Psoas muscle (tissue), 7 donors: ENCODE measurements at regions not wholly inside any gene's neighbourhood (a gene's known extent, or its start where the extent isn't known, plus 50 kb on each side); places are given as distances from the start of the nearest gene placed in this dataset.

Experiments
- ATAC-seq, 4 donors: fragments of 200-7000 bp; cut with Tn5 transposase; one replicate each; pipeline ENCODE4 v1.9.1; 2020; ENCODE audit warnings: moderate library complexity in 3 of 4, mild to moderate bottlenecking in 2 of 4
- DNase-seq, 2 donors: peaks; one replicate each; pipeline ENCODE4 v3.0.0-alpha.2; 2020
- H3K27ac ChIP-seq: fragments of 200-600 bp; one replicate; pipeline ENCODE4 v1.8.0; 2022
- H3K27me3 ChIP-seq, 3 donors: fragments of 200-600 bp in 1 of 3; one replicate each; pipeline versions ENCODE4 v1.6.1 to v1.8.0; 2013 to 2022; ENCODE audit warnings: low read length in 2 of 3, mild to moderate bottlenecking in 2 of 3, moderate library complexity in 1 of 3; ENCODE audit not compliant: insufficient read depth in 3 of 3
- H3K36me3 ChIP-seq, 2 donors: fragments of 200-600 bp in 1 of 2; one replicate each; pipeline versions ENCODE4 v1.6.1 to v1.8.0; 2013 to 2022; ENCODE audit warnings: low read depth in 1 of 2, mild to moderate bottlenecking in 1 of 2, moderate library complexity in 1 of 2; ENCODE audit not compliant: insufficient read depth in 1 of 2
- H3K4me1 ChIP-seq: fragments of 200-600 bp; one replicate; pipeline ENCODE4 v1.8.0; 2022
- H3K4me3 ChIP-seq: fragments of 200-600 bp; one replicate; pipeline ENCODE4 v1.8.0; 2022; ENCODE audit warnings: mild to moderate bottlenecking
- H3K9me3 ChIP-seq: fragments of 200-600 bp; one replicate; pipeline ENCODE4 v1.8.0; 2022
- WGBS, 3 donors: extraction: QIAGEN DNeasy Blood & Tissue Kit; methylation state at CpG; one replicate each; pipeline versions ENCODE4 v1.1.6 to v1.1.7; 2013; 5-methylcytosine and 5-hydroxymethylcytosine counted together
- intact Hi-C, 2 donors: fragments of 100-400 bp; cut with DNase I; formaldehyde crosslinking; loops; one replicate each; pipeline versions ENCODE4 v1.11.0 to v1.14.2; 2022
- TF ChIP-seq, protein P1 (sequence below): fragments of 200-600 bp; IDR thresholded peaks from one replicate; pipeline ENCODE4 v1.8.0; 2022; ENCODE audit warnings: antibody characterized with exemption
- donor health status: healthy with polysubstance abuse.
- donor health status: DM: no; HTN: no; CAD: no; lungs with moderate emphysema.
- donor health status: Bipolar disorder and iron deficiency.
- donor health status: healthy.
- donor health status: DM: yes; HTN: yes; CAD: no.
- donor health status: DM: no; HTN: no; CAD: no.
- donor health status: DM: yes; HTN: yes; CAD: no.

DNA sequence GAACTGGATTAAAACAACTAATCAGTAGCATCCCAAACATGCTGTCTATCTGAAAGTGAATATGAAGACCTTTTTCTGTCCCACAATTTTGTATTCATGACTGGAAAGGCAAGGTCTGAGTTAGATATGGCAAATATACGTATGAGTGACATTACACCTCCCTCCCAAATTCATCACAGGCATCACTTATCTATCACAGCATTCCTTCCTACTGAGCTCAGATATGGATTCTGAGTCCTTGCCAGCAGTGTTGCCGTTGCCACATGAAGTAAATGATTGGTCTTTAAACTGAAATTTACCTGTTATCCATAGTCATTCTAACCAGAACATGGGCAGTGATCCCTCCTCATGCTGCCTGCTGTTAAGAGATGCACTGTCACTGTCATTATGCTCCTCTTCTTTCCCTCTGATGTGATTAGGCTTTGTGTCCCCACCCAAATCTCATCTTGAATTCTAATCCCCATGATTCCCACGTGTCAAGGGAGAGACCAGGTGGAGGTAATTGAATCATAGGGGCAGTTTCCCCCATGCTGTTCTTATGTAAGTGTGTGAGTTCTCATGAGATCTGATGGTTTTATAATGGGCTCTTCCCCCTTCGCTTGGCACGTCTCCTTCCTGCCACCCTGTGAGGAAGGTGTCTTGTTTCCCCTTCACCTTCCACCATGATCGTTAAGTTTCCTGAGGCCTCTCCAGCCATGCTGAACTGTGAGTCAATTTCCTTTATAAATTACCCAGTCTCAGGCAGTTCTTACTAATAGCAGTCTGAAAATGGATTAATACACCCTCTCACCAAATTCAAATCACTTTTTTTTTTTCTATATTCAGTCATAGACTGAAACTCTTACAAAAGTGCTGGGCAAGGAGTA, 288.4 kb downstream of the NUAK1 start:
- Histone ChIP-seq H3K36me3 (no peaks in the 10 kb centered on the region), H3K4me1 (peaks cover 10% of the 10 kb centered on the region), H3K9me3 (no peaks in the 10 kb centered on the region), H3K4me3 (no peak overlapping the region), H3K27ac (no peak overlapping the region), H3K27me3 (no peaks in the 10 kb centered on the region)
- ATAC-seq (no peak), DNase-seq (no peak)
- intact Hi-C loops: no loop called here
- 68 to 84% (median 70%) methylated on average over 6 of the region's 6 CpGs for WGBS, 3 donors
- TF ChIP-seq, protein P1, sequence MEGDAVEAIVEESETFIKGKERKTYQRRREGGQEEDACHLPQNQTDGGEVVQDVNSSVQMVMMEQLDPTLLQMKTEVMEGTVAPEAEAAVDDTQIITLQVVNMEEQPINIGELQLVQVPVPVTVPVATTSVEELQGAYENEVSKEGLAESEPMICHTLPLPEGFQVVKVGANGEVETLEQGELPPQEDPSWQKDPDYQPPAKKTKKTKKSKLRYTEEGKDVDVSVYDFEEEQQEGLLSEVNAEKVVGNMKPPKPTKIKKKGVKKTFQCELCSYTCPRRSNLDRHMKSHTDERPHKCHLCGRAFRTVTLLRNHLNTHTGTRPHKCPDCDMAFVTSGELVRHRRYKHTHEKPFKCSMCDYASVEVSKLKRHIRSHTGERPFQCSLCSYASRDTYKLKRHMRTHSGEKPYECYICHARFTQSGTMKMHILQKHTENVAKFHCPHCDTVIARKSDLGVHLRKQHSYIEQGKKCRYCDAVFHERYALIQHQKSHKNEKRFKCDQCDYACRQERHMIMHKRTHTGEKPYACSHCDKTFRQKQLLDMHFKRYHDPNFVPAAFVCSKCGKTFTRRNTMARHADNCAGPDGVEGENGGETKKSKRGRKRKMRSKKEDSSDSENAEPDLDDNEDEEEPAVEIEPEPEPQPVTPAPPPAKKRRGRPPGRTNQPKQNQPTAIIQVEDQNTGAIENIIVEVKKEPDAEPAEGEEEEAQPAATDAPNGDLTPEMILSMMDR: no peak

DNA sequence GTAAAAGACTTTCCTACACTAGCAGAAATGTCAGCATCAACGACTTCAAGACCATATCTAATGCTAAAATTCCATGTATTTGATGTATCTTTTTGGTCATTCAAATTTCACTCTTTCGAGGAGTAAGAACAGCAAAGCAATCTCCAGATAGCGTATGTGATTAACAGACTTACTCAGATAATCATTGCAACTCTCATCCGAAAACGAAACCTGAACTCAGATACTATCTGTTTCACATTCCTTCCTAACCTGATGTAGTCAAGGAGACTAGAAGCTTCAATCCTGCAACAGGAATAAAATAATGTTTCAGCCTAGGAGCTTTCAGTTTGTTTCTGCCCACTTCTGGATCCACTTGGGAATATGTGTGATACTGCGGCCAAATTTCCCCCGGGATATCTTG, 286.3 kb downstream of the NUAK1 start:
- WGBS, 3 donors: 20 to 44% (median 25%) methylated on average over 7 of the region's 7 CpGs
- Histone ChIP-seq H3K27ac (no peak overlapping the region), H3K4me1 (peaks cover 10% of the 10 kb centered on the region), H3K27me3 (no peaks in the 10 kb centered on the region), H3K36me3 (no peaks in the 10 kb centered on the region), H3K4me3 (peak overlapping the region; percentile 29), H3K9me3 (no peaks in the 10 kb centered on the region)
- TF ChIP-seq, protein P1: no peak
- DNase-seq: no peak
- peak in 2 of 4 donors; percentile 17 to 32 for ATAC-seq
- intact Hi-C loops: no loop called here

DNA sequence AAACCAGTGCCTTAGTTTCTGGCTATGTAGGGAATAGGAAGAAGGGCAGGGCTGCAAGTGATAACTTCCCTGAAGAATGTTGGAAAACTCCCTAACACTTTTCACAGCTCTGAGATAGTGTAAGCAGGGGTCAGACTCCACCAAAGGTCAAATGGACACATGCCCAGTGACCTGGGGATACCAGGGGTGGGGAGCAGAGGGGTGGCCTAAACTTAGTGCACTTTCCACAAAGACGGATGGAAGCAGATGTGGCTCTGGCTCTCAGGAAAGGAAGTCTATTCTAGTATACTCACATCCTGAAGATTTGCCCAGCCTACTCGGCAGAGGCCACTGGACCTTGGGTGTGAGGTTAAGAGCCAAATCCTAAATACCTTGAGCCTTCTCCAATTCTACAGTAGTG, 285.8 kb downstream of the NUAK1 start:
- DNase-seq (peak in 1 of 2 donors; percentile 26), ATAC-seq (peak; percentile 30 to 59 (median 58))
- TF ChIP-seq, protein P1: no peak
- H3K4me3 ChIP-seq: peak overlapping the region; percentile 29
- H3K27me3 ChIP-seq: no peaks in the 10 kb centered on the region
- no peaks in the 10 kb centered on the region for H3K9me3 ChIP-seq
- no peaks in the 10 kb centered on the region for H3K36me3 ChIP-seq
- WGBS, 3 donors: 5 to 14% (median 10%) methylated on average over 2 of the region's 2 CpGs
- H3K4me1 ChIP-seq: peaks cover 10% of the 10 kb centered on the region
- no peak overlapping the region for H3K27ac ChIP-seq
- intact Hi-C loops: no loop called here

DNA sequence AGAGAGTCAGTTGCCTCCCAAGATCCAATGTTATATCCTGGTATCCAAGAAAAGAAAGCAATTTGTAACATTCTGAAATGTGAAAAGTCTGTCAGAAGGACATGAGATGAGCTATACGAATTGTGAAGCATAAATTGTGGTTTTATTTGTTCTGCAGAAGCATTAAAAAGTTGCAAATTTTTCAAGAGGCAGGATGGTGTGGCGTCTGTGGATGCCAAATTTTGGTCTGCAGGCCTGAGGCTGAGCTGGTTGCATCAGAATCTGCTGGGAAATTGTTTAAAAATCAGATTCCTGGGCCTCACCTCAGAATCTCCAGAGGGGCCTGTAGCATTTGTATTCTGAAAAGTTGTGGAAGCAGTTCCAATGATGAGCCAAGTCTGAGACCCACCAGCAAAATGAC, 284.7 kb downstream of the NUAK1 start:
- Histone ChIP-seq H3K4me1 (peaks cover 10% of the 10 kb centered on the region), H3K27me3 (no peaks in the 10 kb centered on the region), H3K27ac (no peak overlapping the region), H3K36me3 (no peaks in the 10 kb centered on the region), H3K9me3 (no peaks in the 10 kb centered on the region), H3K4me3 (no peak overlapping the region)
- intact Hi-C loops: no loop called here
- TF ChIP-seq, protein P1: no peak
- no peak for ATAC-seq
- DNase-seq: no peak
- 87 to 89% (median 87%) methylated on average over 2 of the region's 2 CpGs for WGBS, 3 donors
